Activated CD4-positive, CD25-positive, alpha-beta regulatory T cell treated with anti-CD3 and anti-CD28 coated beads, Interleukin-2, amount 50 U/mL, for 16 hours (primary cell): ENCODE measurements at regions not wholly inside any gene's neighbourhood (a gene's known extent, or its start where the extent isn't known, plus 50 kb on each side); places are given as distances from the start of the nearest gene placed in this dataset.

ENCODE experiments used
- DNase-seq: peaks from one replicate; pipeline ENCODE4 v3.0.0-alpha.2; 2020; ENCODE audit warnings: low read depth, low spot score

GRCh38 chr13:30107521-30108136 lies 199.7 kb downstream of the KATNAL1 start:
- no peak for DNase-seq

DNA sequence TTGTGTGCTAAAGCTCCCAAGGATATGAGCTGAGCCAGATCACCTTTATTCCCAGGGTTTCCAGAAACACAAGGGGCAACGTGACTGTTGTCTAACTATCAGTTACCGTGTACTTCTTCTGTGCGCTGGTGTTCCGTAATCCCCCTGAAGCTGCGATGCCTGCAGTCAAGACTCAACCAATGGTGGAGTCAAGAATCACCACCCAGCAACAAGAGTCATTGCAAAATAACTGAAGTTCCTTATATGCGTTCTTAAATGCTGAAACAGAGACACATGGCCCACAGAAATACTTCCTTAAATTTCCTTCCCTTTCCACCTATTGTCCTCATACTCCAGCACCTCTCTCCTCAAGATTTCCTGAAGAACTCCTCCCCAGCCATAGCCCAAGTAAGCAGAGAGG lies 200.2 kb downstream of the KATNAL1 start:
- DNase-seq, result no peak

- DNase-seq, result no peak
Observed at GRCh38 chr13:30105381-30105780, 202.0 kb downstream of the KATNAL1 start.

- DNase-seq, result no peak
Observed at GRCh38 chr13:30103161-30103840, 204.1 kb downstream of the KATNAL1 start.

DNA sequence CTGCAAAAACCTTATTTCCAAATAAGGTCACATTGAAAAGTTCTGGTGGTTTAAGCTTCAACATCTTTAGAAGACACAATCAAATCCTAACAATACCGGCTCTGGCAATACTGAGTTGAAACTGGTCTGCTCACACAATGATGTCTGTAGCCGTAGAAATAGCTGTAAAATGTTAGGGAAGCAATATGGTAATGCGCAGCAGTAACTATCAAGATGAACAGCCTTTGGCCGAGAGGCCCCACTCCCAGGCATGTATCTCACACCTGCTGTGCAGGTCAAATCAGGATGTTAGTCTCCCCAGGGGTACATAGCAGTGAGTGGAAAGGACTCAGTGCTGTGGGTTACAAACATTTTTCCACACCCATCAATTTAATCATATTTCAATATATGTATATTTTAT lies 207.1 kb downstream of the KATNAL1 start:
- no peak for DNase-seq

DNA sequence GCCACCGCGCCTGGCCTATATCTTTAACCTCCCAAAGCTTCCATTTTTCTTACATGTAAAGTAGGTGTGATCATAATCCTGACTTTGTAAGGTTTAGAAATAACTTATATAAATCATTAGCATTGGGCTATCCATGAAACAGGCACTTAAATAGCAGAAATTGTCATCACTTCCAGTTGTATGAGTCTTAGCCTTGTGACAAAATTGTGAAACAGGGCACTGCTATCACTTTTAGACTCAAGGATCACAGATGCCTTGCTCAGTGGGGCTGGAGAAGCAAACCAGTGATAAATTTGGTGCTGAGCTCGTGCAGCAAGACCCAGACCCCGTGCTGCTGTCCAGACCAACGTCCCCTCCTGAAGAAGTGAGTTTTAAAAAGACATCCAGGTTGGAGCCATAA lies 209.7 kb downstream of the KATNAL1 start:
- DNase-seq, result no peak

GRCh38 chr13:30097089-30097488 lies 210.3 kb downstream of the KATNAL1 start:
- DNase-seq, result no peak

- DNase-seq, result no peak
Observed at GRCh38 chr13:30094015-30094414, 213.3 kb downstream of the KATNAL1 start.

DNA sequence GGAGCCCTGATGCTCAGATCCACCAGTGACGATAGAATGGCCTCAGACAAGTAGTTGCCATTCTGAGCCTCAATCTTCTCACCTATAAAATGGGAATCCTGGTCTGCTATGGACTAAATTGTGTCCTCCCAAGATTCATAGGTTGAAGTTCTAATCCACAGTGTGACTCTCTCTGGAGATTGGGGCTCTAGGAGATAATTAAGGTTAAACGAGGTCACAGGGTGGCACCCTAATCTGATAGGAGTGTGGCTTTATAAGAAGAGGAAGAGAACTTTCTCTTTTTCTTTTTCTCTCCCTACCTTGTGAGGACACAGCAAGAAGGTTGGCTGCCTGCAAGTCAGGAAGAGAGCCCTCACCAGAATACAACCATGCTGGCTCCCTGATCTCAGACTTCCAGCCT lies 214.1 kb downstream of the KATNAL1 start:
- DNase-seq, result no peak

DNA sequence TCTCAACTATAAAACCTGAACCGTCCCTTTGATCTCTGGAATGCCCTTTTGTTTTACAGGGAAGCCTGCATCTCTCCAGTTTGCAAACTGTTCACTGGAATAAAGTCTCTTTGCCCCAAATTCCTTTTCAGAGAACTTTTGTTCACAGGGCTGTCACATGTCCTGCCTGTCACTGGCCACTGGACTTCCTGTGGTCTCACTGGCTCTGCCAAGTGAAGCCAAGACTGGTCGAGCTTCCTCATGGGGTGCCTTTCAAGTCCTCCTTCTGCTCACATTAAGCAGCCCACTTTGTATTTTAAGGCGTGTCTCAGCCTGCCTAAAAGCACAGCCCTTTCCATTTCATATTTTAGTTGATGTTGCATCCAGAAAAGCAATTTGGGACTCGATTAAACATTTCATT lies 215.7 kb downstream of the KATNAL1 start:
- no peak for DNase-seq

- DNase-seq, result no peak
Observed at GRCh38 chr13:30091035-30091434, 216.3 kb downstream of the KATNAL1 start.

DNA sequence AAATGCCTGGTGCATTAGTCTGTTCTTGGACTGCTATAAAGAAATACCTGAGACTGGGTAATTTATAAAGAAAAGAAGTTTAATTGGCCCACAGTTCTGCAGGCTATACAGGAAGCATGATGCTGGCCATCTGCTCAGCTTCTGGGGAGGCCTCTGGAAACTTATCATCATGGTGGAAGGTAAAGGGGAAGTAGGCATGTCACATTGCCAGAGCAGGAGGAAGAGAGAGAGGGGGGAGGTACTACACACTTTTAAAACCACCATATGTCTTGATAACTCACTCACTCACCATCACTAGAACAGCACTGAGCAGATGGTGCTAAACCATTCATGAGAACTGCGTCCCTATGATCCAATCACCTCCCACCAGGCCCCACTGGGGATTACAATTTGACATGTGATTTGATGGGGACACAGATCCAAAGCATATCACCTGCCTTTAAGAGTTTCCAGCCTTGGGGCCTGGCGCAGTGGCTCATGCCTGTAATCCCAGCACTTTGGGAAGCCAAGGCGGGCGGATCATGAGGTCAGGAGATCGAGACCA lies 219.0 kb downstream of the KATNAL1 start:
- DNase-seq, result no peak

GRCh38 chr13:30085087-30085486 lies 222.3 kb downstream of the KATNAL1 start:
- DNase-seq, result no peak

DNA sequence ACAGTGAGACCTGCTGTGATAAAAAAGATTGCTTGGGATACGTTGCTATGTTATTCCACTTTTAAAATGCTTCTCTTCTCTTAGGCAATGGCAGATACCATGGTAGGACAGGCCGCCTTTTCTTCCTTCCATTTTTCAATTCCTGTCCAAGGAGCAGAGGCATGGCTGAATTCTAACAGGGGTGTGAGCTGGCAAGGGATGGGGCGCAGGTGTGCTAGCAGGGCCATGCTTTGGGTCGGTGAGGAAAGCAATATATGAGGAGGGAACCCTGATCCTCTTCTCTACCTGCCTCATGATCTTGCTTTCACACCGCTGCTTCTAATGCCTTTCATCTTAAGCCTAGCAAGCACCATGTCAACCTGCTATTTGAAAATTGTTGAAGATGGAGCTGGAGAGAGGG lies 225.0 kb downstream of the KATNAL1 start:
- DNase-seq, result no peak

- DNase-seq, result no peak
Observed at GRCh38 chr13:30081331-30081730, 226.0 kb downstream of the KATNAL1 start.

GRCh38 chr13:30079501-30079900 lies 227.8 kb downstream of the KATNAL1 start:
- no peak for DNase-seq

DNA sequence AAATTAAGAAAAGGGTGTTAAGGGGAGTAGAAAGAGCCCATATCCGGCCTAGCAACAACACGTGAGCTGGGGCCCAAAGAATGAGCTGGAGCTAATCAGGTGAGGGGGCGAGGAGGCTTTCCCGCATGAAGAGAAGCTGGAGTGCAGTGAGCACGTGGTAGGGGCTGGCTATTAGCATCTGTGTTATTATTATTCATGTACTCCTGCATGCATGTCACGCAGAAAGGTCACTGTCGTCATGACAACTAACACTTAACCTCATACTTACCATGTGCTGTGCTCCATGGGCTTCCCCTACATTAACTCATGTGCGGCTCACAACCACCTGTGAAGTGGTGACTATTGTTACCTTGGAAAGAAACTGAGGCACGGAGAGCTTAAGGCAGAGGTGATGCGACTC lies 227.6 kb upstream of the UBL3 start:
- no peak for DNase-seq

- DNase-seq, result no peak
Observed at GRCh38 chr13:30077240-30077735, 226.9 kb upstream of the UBL3 start.

GRCh38 chr13:30074955-30075614 lies 224.7 kb upstream of the UBL3 start:
- DNase-seq, result no peak

GRCh38 chr13:30074431-30074830 lies 224.0 kb upstream of the UBL3 start:
- no peak for DNase-seq

- DNase-seq, result no peak
Observed at GRCh38 chr13:30072818-30073186, 222.4 kb upstream of the UBL3 start.

GRCh38 chr13:30071969-30072817 lies 221.8 kb upstream of the UBL3 start:
- no peak for DNase-seq
